HG03565 (cell line): ENCODE measurements at regions not wholly inside any gene's neighbourhood (a gene's known extent, or its start where the extent isn't known, plus 50 kb on each side); places are given as distances from the start of the nearest gene placed in this dataset.
"Not testable (repeated sequence)": the region's sequence is repeated elsewhere in the genome, so short reads cannot be mapped to it uniquely, and the experiment has no call there.

Source experiments
- ATAC-seq: cut with Tn5 transposase; IDR thresholded peaks from one replicate; pipeline ENCODE4 v1.9.1; 2021; ENCODE audit warnings: mild to moderate bottlenecking, moderate library complexity; ENCODE audit not compliant: unreplicated experiment

GRCh38 chr4:114085611-114086345 is 106.3 kb upstream of the ARSJ start:
- no peak for ATAC-seq

GRCh38 chr4:114087596-114088230 is 108.3 kb upstream of the ARSJ start:
- no peak for ATAC-seq

- ATAC-seq: no peak
Observed at GRCh38 chr4:114088481-114088880, 109.0 kb upstream of the ARSJ start.

GRCh38 chr4:114091546-114091945 is 112.1 kb upstream of the ARSJ start:
- no peak for ATAC-seq

- no peak for ATAC-seq
Observed at GRCh38 chr4:114093221-114093715, 113.8 kb upstream of the ARSJ start.

- ATAC-seq: no peak
Observed at GRCh38 chr4:114100288-114101031, 121.0 kb upstream of the ARSJ start.

- no peak for ATAC-seq
Observed at GRCh38 chr4:114103908-114104307, 124.5 kb upstream of the ARSJ start.

- ATAC-seq: peak; percentile 34
Observed at GRCh38 chr4:114108869-114109268, 129.4 kb upstream of the ARSJ start.

- ATAC-seq: no peak
Observed at GRCh38 chr4:114109776-114110175, 130.3 kb upstream of the ARSJ start.

- ATAC-seq: no peak
Observed at GRCh38 chr4:114115526-114115925, 136.1 kb upstream of the ARSJ start.

GRCh38 chr4:114116861-114117260 is 137.4 kb upstream of the ARSJ start:
- no peak for ATAC-seq

GRCh38 chr4:114121221-114121620 is 141.8 kb upstream of the ARSJ start:
- ATAC-seq: no peak

- ATAC-seq: no peak
Observed at GRCh38 chr4:114132199-114132598, 152.8 kb upstream of the ARSJ start.

- ATAC-seq: no peak
Observed at GRCh38 chr4:114132830-114133229, 153.4 kb upstream of the ARSJ start.

GRCh38 chr4:114136069-114136468 is 156.6 kb upstream of the ARSJ start:
- ATAC-seq: no peak

GRCh38 chr4:114137984-114138383 is 158.5 kb upstream of the ARSJ start:
- ATAC-seq: no peak

GRCh38 chr4:114146947-114147618 is 167.6 kb upstream of the ARSJ start:
- ATAC-seq: no peak

GRCh38 chr4:114147619-114148208 is 168.3 kb upstream of the ARSJ start:
- not testable (repeated sequence) for ATAC-seq

- ATAC-seq: not testable (repeated sequence)
Observed at GRCh38 chr4:114148372-114149070, 169.1 kb upstream of the ARSJ start.

- no peak for ATAC-seq
Observed at GRCh38 chr4:114156371-114156770, 176.9 kb upstream of the ARSJ start.
